Upper lobe of right lung (tissue), 1 donor: ENCODE measurements at regions not wholly inside any gene's neighbourhood (a gene's known extent, or its start where the extent isn't known, plus 50 kb on each side); places are given as distances from the start of the nearest gene placed in this dataset.

Source experiments
- ATAC-seq: fragments of 200-7000 bp; cut with Tn5 transposase; one replicate; pipeline ENCODE4 v1.9.1; 2020; ENCODE audit warnings: mild to moderate bottlenecking, moderate library complexity
- DNase-seq: peaks from one replicate; pipeline ENCODE4 v3.0.0-alpha.2; 2020
- H3K27ac ChIP-seq: fragments of 200-600 bp; one replicate; pipeline ENCODE4 v1.8.0; 2022
- H3K27me3 ChIP-seq: fragments of 200-600 bp; one replicate; pipeline ENCODE4 v1.8.0; 2022; ENCODE audit warnings: mild to moderate bottlenecking
- H3K36me3 ChIP-seq: fragments of 200-600 bp; one replicate; pipeline ENCODE4 v1.8.0; 2022
- H3K4me1 ChIP-seq: fragments of 200-600 bp; one replicate; pipeline ENCODE4 v1.8.0; 2022
- H3K4me3 ChIP-seq: fragments of 200-600 bp; one replicate; pipeline ENCODE4 v1.8.0; 2022; ENCODE audit warnings: mild to moderate bottlenecking
- H3K9me3 ChIP-seq: fragments of 200-600 bp; one replicate; pipeline ENCODE4 v1.8.0; 2022
- intact Hi-C: fragments of 100-400 bp; cut with DNase I; formaldehyde crosslinking; loops from one replicate; pipeline ENCODE4 v1.11.0; 2022
- TF ChIP-seq, protein P1 (sequence below): fragments of 200-600 bp; IDR thresholded peaks from one replicate; pipeline ENCODE4 v1.8.0; 2022; ENCODE audit warnings: antibody characterized with exemption
- donor health status: DM: no; HTN: yes; CAD: no; lungs with severe emphysema.

DNA sequence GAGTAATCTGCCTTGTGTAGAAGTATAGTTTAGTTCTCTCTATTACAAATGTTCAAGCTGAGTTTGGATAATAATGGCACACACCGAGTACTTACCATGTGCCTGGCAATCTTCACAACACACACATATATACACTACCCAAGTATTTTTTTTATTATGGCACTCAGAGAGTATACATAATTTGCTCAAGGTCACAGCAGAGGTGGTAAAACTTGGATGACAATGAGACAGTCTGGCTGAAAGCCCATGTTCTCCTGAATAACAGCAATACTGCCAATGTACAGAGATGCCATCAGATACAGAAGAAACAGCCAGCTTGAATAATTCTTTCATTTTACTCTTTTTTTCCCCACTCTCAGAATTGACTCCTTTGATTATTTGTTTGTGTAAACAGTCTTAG lies 460.0 kb downstream of the CNTN6 start:
- intact Hi-C loops = no loop called here
- ATAC-seq (no peak), DNase-seq (no peak)
- H3K4me3 ChIP-seq = no peak overlapping the region
- no peaks in the 10 kb centered on the region for H3K4me1 ChIP-seq
- no peaks in the 10 kb centered on the region for H3K36me3 ChIP-seq
- H3K27me3 ChIP-seq = no peaks in the 10 kb centered on the region
- no peak overlapping the region for H3K27ac ChIP-seq
- H3K9me3 ChIP-seq = no peaks in the 10 kb centered on the region
- TF ChIP-seq, protein P1, sequence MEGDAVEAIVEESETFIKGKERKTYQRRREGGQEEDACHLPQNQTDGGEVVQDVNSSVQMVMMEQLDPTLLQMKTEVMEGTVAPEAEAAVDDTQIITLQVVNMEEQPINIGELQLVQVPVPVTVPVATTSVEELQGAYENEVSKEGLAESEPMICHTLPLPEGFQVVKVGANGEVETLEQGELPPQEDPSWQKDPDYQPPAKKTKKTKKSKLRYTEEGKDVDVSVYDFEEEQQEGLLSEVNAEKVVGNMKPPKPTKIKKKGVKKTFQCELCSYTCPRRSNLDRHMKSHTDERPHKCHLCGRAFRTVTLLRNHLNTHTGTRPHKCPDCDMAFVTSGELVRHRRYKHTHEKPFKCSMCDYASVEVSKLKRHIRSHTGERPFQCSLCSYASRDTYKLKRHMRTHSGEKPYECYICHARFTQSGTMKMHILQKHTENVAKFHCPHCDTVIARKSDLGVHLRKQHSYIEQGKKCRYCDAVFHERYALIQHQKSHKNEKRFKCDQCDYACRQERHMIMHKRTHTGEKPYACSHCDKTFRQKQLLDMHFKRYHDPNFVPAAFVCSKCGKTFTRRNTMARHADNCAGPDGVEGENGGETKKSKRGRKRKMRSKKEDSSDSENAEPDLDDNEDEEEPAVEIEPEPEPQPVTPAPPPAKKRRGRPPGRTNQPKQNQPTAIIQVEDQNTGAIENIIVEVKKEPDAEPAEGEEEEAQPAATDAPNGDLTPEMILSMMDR = no peak

DNA sequence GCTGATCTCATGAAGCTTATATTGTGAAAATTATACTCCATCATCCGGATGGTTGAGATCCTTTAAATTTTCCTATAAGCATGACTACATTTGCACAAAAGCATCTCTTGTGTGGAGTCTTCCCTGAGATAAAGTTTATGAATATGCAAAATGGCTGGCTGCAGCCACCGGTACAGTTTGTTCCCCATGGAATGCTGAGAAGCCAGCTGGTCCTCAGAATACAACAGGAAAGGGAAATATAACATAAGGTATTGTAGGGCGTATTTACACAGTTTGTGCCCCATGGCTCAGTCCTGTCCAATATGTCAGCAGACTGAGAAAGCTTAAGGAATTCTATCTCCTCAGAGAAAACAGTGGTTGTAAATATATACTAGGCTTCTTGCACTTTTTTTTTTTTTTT lies 468.6 kb downstream of the CNTN6 start:
- no peak for ATAC-seq
- TF ChIP-seq, protein P1 = no peak

DNA sequence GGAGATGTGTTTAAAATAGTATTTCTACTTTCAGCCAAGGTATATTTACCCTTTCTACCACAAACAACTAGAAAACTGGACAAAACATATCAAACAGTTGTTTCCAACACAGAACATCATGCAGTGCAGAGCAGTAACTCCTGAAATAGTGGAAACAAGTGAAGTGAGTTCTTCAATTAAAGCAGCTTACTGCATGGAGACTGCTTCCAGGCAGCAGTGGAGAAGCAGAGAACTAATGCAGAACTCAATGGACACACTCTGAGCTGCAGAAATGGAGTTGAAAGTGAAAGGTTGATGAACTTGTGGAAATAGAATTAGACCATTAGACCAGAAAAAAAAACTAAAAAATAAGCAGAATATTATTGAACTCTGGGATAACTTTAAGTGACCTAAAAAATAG lies 478.9 kb downstream of the CNTN6 start:
- Histone ChIP-seq H3K4me3 (no peak overlapping the region), H3K9me3 (no peaks in the 10 kb centered on the region), H3K27me3 (no peaks in the 10 kb centered on the region), H3K27ac (no peak overlapping the region), H3K4me1 (no peaks in the 10 kb centered on the region), H3K36me3 (no peaks in the 10 kb centered on the region)
- ATAC-seq (no peak), DNase-seq (no peak)
- TF ChIP-seq, protein P1 = no peak
- intact Hi-C loops = no loop called here

More for the DNA sequence above, 468.6 kb downstream of the CNTN6 start:
- H3K4me1 ChIP-seq = no peaks in the 10 kb centered on the region
- DNase-seq = no peak
- H3K27me3 ChIP-seq = no peaks in the 10 kb centered on the region
- H3K36me3 ChIP-seq = no peaks in the 10 kb centered on the region
- H3K27ac ChIP-seq = no peak overlapping the region
- H3K9me3 ChIP-seq = no peaks in the 10 kb centered on the region
- intact Hi-C loops = no loop called here
- no peak overlapping the region for H3K4me3 ChIP-seq

DNA sequence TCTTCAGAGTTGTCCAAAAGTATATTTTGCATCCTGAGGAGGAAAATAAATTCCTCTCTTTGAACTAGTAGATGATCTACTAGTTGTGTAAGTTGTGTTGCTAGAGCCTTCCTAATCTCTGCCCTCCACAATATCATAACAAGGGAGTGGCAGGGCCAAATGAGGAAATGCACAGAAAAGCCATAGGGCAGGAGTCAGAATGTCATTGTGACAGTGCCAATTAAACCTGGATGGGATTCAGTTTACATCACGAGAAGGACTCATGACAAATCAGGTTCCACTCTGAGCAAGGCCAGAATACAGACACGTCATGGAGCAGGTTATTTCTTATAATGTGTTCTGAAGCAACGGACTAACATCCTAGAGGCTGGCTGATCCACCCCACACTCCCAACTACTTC lies 483.2 kb downstream of the CNTN6 start:
- Histone ChIP-seq H3K27ac (no peak overlapping the region), H3K4me1 (no peaks in the 10 kb centered on the region), H3K36me3 (no peaks in the 10 kb centered on the region), H3K27me3 (no peaks in the 10 kb centered on the region), H3K4me3 (no peak overlapping the region), H3K9me3 (no peaks in the 10 kb centered on the region)
- intact Hi-C loops = no loop called here
- TF ChIP-seq, protein P1 = no peak
- ATAC-seq (no peak), DNase-seq (no peak)

DNA sequence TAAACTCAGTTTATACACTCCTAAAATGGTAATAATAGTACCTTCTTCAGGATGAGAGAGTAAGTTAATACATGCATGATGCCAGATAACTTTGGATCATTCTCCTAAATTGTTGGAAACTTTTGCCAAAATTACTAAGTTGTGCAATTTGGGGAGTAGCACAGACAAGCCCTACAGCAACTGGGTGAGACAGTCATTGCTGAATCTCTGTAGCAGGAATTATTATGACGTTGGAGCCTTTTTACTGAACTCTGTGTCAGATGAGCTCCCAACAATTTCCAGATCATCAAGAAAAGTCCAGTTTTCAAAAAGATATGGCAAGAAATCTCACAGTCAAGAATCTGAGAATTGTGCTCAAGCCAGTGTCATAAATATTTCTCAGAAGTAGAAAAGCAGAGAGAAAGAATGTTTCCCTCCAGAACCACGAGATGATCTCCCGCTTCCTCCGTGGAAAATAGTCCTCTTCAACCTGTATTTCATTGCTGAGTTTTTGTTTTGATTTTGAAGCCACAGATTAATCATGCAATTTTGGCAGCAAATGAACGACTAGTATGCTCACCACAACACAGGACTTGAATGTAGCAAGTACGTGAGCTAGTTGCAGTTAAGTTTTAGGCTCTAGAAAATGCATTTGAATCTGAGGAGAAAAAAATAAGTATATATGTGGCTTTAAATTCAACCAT lies 485.4 kb downstream of the CNTN6 start:
- TF ChIP-seq, protein P1 = no peak
- H3K4me3 ChIP-seq = no peak overlapping the region
- intact Hi-C loops = no loop called here
- H3K9me3 ChIP-seq = no peaks in the 10 kb centered on the region
- no peaks in the 10 kb centered on the region for H3K27me3 ChIP-seq
- H3K36me3 ChIP-seq = no peaks in the 10 kb centered on the region
- no peak overlapping the region for H3K27ac ChIP-seq
- no peaks in the 10 kb centered on the region for H3K4me1 ChIP-seq
- no peak for DNase-seq
- no peak for ATAC-seq

DNA sequence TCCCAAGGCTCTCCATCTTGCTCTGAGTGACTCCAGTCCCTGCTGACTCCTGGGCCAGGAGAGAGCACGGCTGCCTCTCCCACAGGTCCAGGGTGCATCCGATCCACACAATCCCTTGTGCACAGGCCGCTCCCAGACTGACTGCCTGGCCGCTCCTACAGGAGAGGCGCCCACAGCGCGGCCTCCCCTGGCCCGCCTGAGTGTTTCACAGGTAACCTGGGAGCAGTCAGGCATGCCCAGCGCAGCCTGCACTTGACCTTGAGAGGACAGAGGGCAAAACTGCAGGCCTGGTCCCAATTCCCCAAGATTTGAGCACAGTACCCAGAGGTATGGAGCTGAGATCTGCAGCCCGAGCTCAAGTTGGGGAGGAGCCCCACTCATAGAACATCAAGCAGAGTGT lies 490.2 kb downstream of the CNTN6 start:
- DNase-seq (no peak), ATAC-seq (peak; percentile 36)
- Histone ChIP-seq H3K4me1 (no peaks in the 10 kb centered on the region), H3K27ac (no peak overlapping the region), H3K9me3 (no peaks in the 10 kb centered on the region), H3K27me3 (no peaks in the 10 kb centered on the region), H3K4me3 (no peak overlapping the region), H3K36me3 (no peaks in the 10 kb centered on the region)
- TF ChIP-seq, protein P1 = no peak
- intact Hi-C loops = no loop called here
